CD14-positive monocyte (primary cell): ENCODE measurements at regions not wholly inside any gene's neighbourhood (a gene's known extent, or its start where the extent isn't known, plus 50 kb on each side); places are given as distances from the start of the nearest gene placed in this dataset.

Experiments used
- DNase-seq, 3 donors: peaks; one replicate each; pipeline ENCODE4 v3.0.0-alpha.2; 2011 to 2022
- H2AFZ ChIP-seq: 2 replicates; pipeline ENCODE4 v1.6.0; 2012; ENCODE audit warnings: mild to moderate bottlenecking, low read depth, low read length, inconsistent platforms; ENCODE audit not compliant: insufficient read depth, poor library complexity, severe bottlenecking
- H3K27ac ChIP-seq, 2 donors: 1 replicate in 1 of 2; 2 replicates in 1 of 2; pipeline ENCODE4 v1.5.1; 2012 to 2013; ENCODE audit warnings: low read length in 2 of 2, control low read depth in 1 of 2, inconsistent platforms in 1 of 2, low read depth in 1 of 2, mild to moderate bottlenecking in 1 of 2
- H3K27me3 ChIP-seq, 2 donors: one replicate each; pipeline versions ENCODE4 v1.6.0 to v1.6.1; 2011 to 2013; ENCODE audit warnings: low read length in 2 of 2; ENCODE audit not compliant: control insufficient read depth in 2 of 2, insufficient read depth in 2 of 2
- H3K36me3 ChIP-seq, 2 donors: replicated peaks in 1 of 2; 1 replicate in 1 of 2; 2 replicates in 1 of 2; pipeline versions ENCODE4 v1.5.1 to v1.6.1; 2012 to 2013; ENCODE audit warnings: low read length in 2 of 2, control low read depth in 1 of 2, inconsistent platforms in 1 of 2, mild to moderate bottlenecking in 1 of 2; ENCODE audit not compliant: insufficient read depth in 2 of 2, control insufficient read depth in 1 of 2
- H3K4me1 ChIP-seq, 2 donors: 1 replicate in 1 of 2; 2 replicates in 1 of 2; pipeline versions ENCODE4 v1.5.1 to v1.6.1; 2012 to 2013; ENCODE audit warnings: low read length in 2 of 2, control low read depth in 1 of 2, inconsistent platforms in 1 of 2, mild to moderate bottlenecking in 1 of 2, moderate library complexity in 1 of 2; ENCODE audit not compliant: insufficient read depth in 2 of 2, control insufficient read depth in 1 of 2
- H3K4me2 ChIP-seq: replicated peaks from 2 replicates; pipeline ENCODE3; 2012; ENCODE audit warnings: low read length, moderate library complexity, mild to moderate bottlenecking; ENCODE audit not compliant: poor library complexity, severe bottlenecking; ENCODE audit errors: extremely low read depth
- H3K4me3 ChIP-seq, 3 experiments: fragments of 200-600 bp in 1 of 3; sonication (generic) in 1 of 3; replicated peaks in 1 of 3; 1 replicate in 2 of 3; 2 replicates in 1 of 3; pipeline ENCODE4 v1.5.1; 2011 to 2013; ENCODE audit warnings: low read length in 3 of 3, mild to moderate bottlenecking in 3 of 3, control low read depth in 2 of 3, low read depth in 2 of 3, inconsistent platforms in 1 of 3, moderate library complexity in 1 of 3
- H3K79me2 ChIP-seq: 2 replicates; pipeline ENCODE4 v1.6.0; 2012; ENCODE audit warnings: mild to moderate bottlenecking, control low read depth, inconsistent platforms, low read length, moderate library complexity; ENCODE audit not compliant: insufficient read depth
- H3K9ac ChIP-seq: 2 replicates; pipeline ENCODE4 v1.6.0; 2017; ENCODE audit warnings: low read length, mild to moderate bottlenecking; ENCODE audit not compliant: insufficient read depth, poor library complexity, severe bottlenecking
- H3K9me3 ChIP-seq, 2 donors: replicated peaks in 1 of 2; 1 replicate in 1 of 2; 2 replicates in 1 of 2; pipeline versions ENCODE4 v1.5.1 to v1.6.1; 2012 to 2013; ENCODE audit warnings: low read length in 2 of 2, control low read depth in 1 of 2; ENCODE audit not compliant: control insufficient read depth in 1 of 2, insufficient read depth in 1 of 2
- H4K20me1 ChIP-seq: 2 replicates; pipeline ENCODE4 v1.6.0; 2012; ENCODE audit warnings: mild to moderate bottlenecking, low read length, control low read depth, moderate library complexity; ENCODE audit not compliant: insufficient read depth
- H3K27ac Mint-ChIP-seq, 7 donors: one replicate each; pipeline ENCODE4 v1.8.0; 2020; ENCODE audit warnings: mild to moderate bottlenecking in 7 of 7, mixed read lengths in 7 of 7, moderate library complexity in 6 of 7, inconsistent platforms in 2 of 7
- H3K27me3 Mint-ChIP-seq, 3 donors: one replicate each; pipeline ENCODE4 v1.8.0; 2021 to 2022; ENCODE audit warnings: low read depth in 3 of 3, mild to moderate bottlenecking in 3 of 3, mixed read lengths in 3 of 3, moderate library complexity in 3 of 3, inconsistent platforms in 1 of 3
- H3K36me3 Mint-ChIP-seq, 2 donors: one replicate each; pipeline ENCODE4 v1.8.0; 2020; ENCODE audit warnings: mixed read lengths in 2 of 2, inconsistent platforms in 1 of 2, mild to moderate bottlenecking in 1 of 2
- H3K4me1 Mint-ChIP-seq: one replicate; pipeline ENCODE4 v1.8.0; 2020; ENCODE audit warnings: mild to moderate bottlenecking, mixed read lengths
- H3K4me3 Mint-ChIP-seq, 2 donors: one replicate each; pipeline ENCODE4 v1.8.0; 2020; ENCODE audit warnings: mild to moderate bottlenecking in 2 of 2, mixed read lengths in 2 of 2, moderate library complexity in 1 of 2
- H3K9me3 Mint-ChIP-seq, 7 donors: one replicate each; pipeline ENCODE4 v1.8.0; 2020 to 2022; ENCODE audit warnings: mixed read lengths in 7 of 7, mild to moderate bottlenecking in 6 of 7, moderate library complexity in 6 of 7, inconsistent platforms in 2 of 7
- CTCF ChIP-seq: fragments of 200-600 bp; IDR thresholded peaks from one replicate; pipeline ENCODE4 v1.8.0; 2022; ENCODE audit warnings: antibody characterized with exemption, mild to moderate bottlenecking
- WGBS: methylation state at CpG from one replicate; pipeline ENCODE4 v1.1.5; 2013; ENCODE audit warnings: missing lambda C conversion rate; ENCODE audit not compliant: insufficient coverage; 5-methylcytosine and 5-hydroxymethylcytosine counted together
- intact Hi-C, 2 donors: fragments of 100-400 bp; cut with micrococcal nuclease; formaldehyde crosslinking; loops; one replicate each; pipeline versions ENCODE4 v1.15.0 to v1.15.1; 2023

- H3K9me3 ChIP-seq, result no peaks in the 10 kb centered on the region
- intact Hi-C loops, result no loop called here
- no peak overlapping the region for H2AFZ ChIP-seq
- H3K27me3 Mint-ChIP-seq, result peaks cover 1 to 9% (median 3%) of the 10 kb centered on the region in 3 donors
- no peak overlapping the region for H3K4me3 ChIP-seq
- H4K20me1 ChIP-seq, result no peaks in the 10 kb centered on the region
- H3K4me1 ChIP-seq, result no peaks in the 10 kb centered on the region
- H3K9me3 Mint-ChIP-seq, result no peaks in the 10 kb centered on the region
- WGBS, result 85% methylated on average over 11 of the region's 13 CpGs
- no peak overlapping the region for H3K27ac ChIP-seq
- no peak overlapping the region for H3K4me3 Mint-ChIP-seq
- no peaks in the 10 kb centered on the region for H3K36me3 ChIP-seq
- no peak for DNase-seq
- no peak overlapping the region for H3K27ac Mint-ChIP-seq
- H3K36me3 Mint-ChIP-seq, result no peaks in the 10 kb centered on the region
- no peak overlapping the region for H3K9ac ChIP-seq
- H3K27me3 ChIP-seq, result no peaks in the 10 kb centered on the region
- H3K79me2 ChIP-seq, result no peaks in the 10 kb centered on the region
- no peak overlapping the region for H3K4me2 ChIP-seq
- peaks cover under 1% of the 10 kb centered on the region for H3K4me1 Mint-ChIP-seq
- no peak for TF ChIP-seq CTCF
Measured at GRCh38 chr16:86984991-86985647, 332.1 kb downstream of the C16orf95 start.

- no peak overlapping the region for H2AFZ ChIP-seq
- Mint-ChIP-seq H3K36me3 (no peaks in the 10 kb centered on the region), H3K27me3 (peaks cover 3 to 8% (median 6%) of the 10 kb centered on the region in 3 donors), H3K27ac (no peak overlapping the region), H3K4me1 (peaks cover 5% of the 10 kb centered on the region), H3K9me3 (peaks cover 0 to 2% (median 0%) of the 10 kb centered on the region in 7 donors), H3K4me3 (no peak overlapping the region)
- no peak overlapping the region for H3K9ac ChIP-seq
- H3K4me1 ChIP-seq, result no peaks in the 10 kb centered on the region
- H3K27me3 ChIP-seq, result no peaks in the 10 kb centered on the region
- H3K36me3 ChIP-seq, result no peaks in the 10 kb centered on the region
- no peaks in the 10 kb centered on the region for H3K9me3 ChIP-seq
- H4K20me1 ChIP-seq, result no peaks in the 10 kb centered on the region
- 99% methylated on average over 9 of the region's 12 CpGs for WGBS
- TF ChIP-seq CTCF, result no peak
- intact Hi-C loops, result no loop called here
- DNase-seq, result no peak
- H3K4me3 ChIP-seq, result no peak overlapping the region
- H3K4me2 ChIP-seq, result no peak overlapping the region
- no peak overlapping the region for H3K27ac ChIP-seq
- H3K79me2 ChIP-seq, result no peaks in the 10 kb centered on the region
Measured at GRCh38 chr16:86985648-86986015, 331.6 kb downstream of the C16orf95 start.
